HEK293 (cell line): ENCODE measurements at regions not wholly inside any gene's neighbourhood (a gene's known extent, or its start where the extent isn't known, plus 50 kb on each side); places are given as distances from the start of the nearest gene placed in this dataset.

Experiments
- CTCF ChIA-PET: fragments of 350-600 bp; formaldehyde crosslinking; extraction: SDS; loops from one replicate; lab custom pipeline; 2021; ENCODE audit warnings: antibody characterized with exemption; lab: Yijun Ruan, JAX
- POLR2A ChIA-PET: fragments of 300-600 bp; formaldehyde crosslinking; extraction: SDS; loops from one replicate; lab custom pipeline; 2020; ENCODE audit warnings: antibody characterized with exemption, inconsistent platforms; lab: Yijun Ruan, JAX
- H3K27ac ChIP-seq: fragments of 200-500 bp; sonication (Bioruptor generic); 2 replicates; pipeline ENCODE4 v1.5.1; 2014; ENCODE audit warnings: low read depth, low read length, control low read depth, inconsistent platforms; ENCODE audit errors: extremely low read depth
- H3K36me3 ChIP-seq, 2 experiments: fragments of 200-500 bp in 1 of 2; sonication (Bioruptor generic) in 1 of 2; 1 replicate in 1 of 2; 2 replicates in 1 of 2; pipeline ENCODE4 v1.5.1; 2014 to 2017; ENCODE audit warnings: inconsistent platforms in 2 of 2, low read length in 2 of 2; ENCODE audit not compliant: control insufficient read depth in 2 of 2, insufficient read depth in 1 of 2
- H3K4me1 ChIP-seq: fragments of 200-500 bp; sonication (Bioruptor generic); 2 replicates; pipeline ENCODE4 v1.5.1; 2014; ENCODE audit warnings: mild to moderate bottlenecking, low read length, inconsistent platforms; ENCODE audit not compliant: control insufficient read depth, insufficient read depth
- H3K4me3 ChIP-seq: 2 replicates; pipeline ENCODE4 v1.5.1; 2011; ENCODE audit warnings: low read depth, mild to moderate bottlenecking, control low read depth, low read length, moderate library complexity
- H3K9me3 ChIP-seq: fragments of 200-500 bp; sonication (Bioruptor generic); 2 replicates; pipeline ENCODE4 v1.5.1; 2014; ENCODE audit warnings: low read depth, low read length, inconsistent platforms; ENCODE audit not compliant: control insufficient read depth, insufficient read depth
- GLI4 ChIP-seq: fragments of 450-650 bp; formaldehyde crosslinking; IDR thresholded peaks from 2 replicates; pipeline ENCODE4 v1.5.1; 2016; ENCODE audit warnings: missing biosample characterization, missing genetic modification characterization
- OSR2 ChIP-seq: fragments of 450-650 bp; formaldehyde crosslinking; IDR thresholded peaks from 2 replicates; pipeline ENCODE4 v1.5.1; 2016; ENCODE audit warnings: missing biosample characterization, missing genetic modification characterization
- REPIN1 ChIP-seq: fragments of 450-650 bp; formaldehyde crosslinking; IDR thresholded peaks from 2 replicates; pipeline ENCODE4 v1.5.1; 2017; ENCODE audit warnings: missing biosample characterization, missing genetic modification characterization, low read depth
- ZBTB20 ChIP-seq: fragments of 450-650 bp; formaldehyde crosslinking; IDR thresholded peaks from 2 replicates; pipeline ENCODE4 v1.5.1; 2016; ENCODE audit warnings: missing biosample characterization, missing genetic modification characterization
- ZEB2 ChIP-seq: fragments of 450-650 bp; formaldehyde crosslinking; IDR thresholded peaks from 2 replicates; pipeline ENCODE4 v1.5.1; 2016; ENCODE audit warnings: missing biosample characterization, missing genetic modification characterization
- ZFP3 ChIP-seq: fragments of 450-650 bp; formaldehyde crosslinking; IDR thresholded peaks from 2 replicates; pipeline ENCODE4 v1.5.1; 2016; ENCODE audit warnings: low read depth, missing biosample characterization, missing genetic modification characterization
- ZNF140 ChIP-seq: fragments of 450-650 bp; formaldehyde crosslinking; IDR thresholded peaks from 2 replicates; pipeline ENCODE4 v1.5.1; 2016; ENCODE audit warnings: missing biosample characterization, missing genetic modification characterization
- ZNF155 ChIP-seq: fragments of 450-650 bp; formaldehyde crosslinking; IDR thresholded peaks from 2 replicates; pipeline ENCODE4 v1.5.1; 2016; ENCODE audit warnings: missing biosample characterization, missing genetic modification characterization
- ZNF174 ChIP-seq: fragments of 450-650 bp; formaldehyde crosslinking; IDR thresholded peaks from 2 replicates; pipeline ENCODE4 v1.5.0; 2017; ENCODE audit warnings: missing biosample characterization, mild to moderate bottlenecking, missing genetic modification characterization
- ZNF175 ChIP-seq: fragments of 450-650 bp; formaldehyde crosslinking; IDR thresholded peaks from 2 replicates; pipeline ENCODE4 v1.5.1; 2016; ENCODE audit warnings: missing biosample characterization, missing genetic modification characterization
- ZNF19 ChIP-seq: fragments of 450-650 bp; formaldehyde crosslinking; IDR thresholded peaks from 2 replicates; pipeline ENCODE4; 2016; ENCODE audit warnings: missing biosample characterization, missing genetic modification characterization, low read depth
- ZNF223 ChIP-seq: fragments of 450-650 bp; formaldehyde crosslinking; IDR thresholded peaks from 2 replicates; pipeline ENCODE4 v1.5.1; 2016; ENCODE audit warnings: missing biosample characterization, missing genetic modification characterization
- ZNF311 ChIP-seq: fragments of 450-650 bp; formaldehyde crosslinking; IDR thresholded peaks from 2 replicates; pipeline ENCODE4 v1.5.1; 2017; ENCODE audit warnings: missing biosample characterization, missing genetic modification characterization, borderline replicate concordance
- ZNF341 ChIP-seq: fragments of 450-650 bp; formaldehyde crosslinking; IDR thresholded peaks from 2 replicates; pipeline ENCODE4; 2016; ENCODE audit warnings: low read depth, missing biosample characterization, missing genetic modification characterization
- ZNF426 ChIP-seq: fragments of 450-650 bp; formaldehyde crosslinking; IDR thresholded peaks from 2 replicates; pipeline ENCODE4 v1.5.1; 2017; ENCODE audit warnings: missing biosample characterization, missing genetic modification characterization, mild to moderate bottlenecking, inconsistent platforms, moderate library complexity
- ZNF501 ChIP-seq: fragments of 450-650 bp; formaldehyde crosslinking; IDR thresholded peaks from 2 replicates; pipeline ENCODE4 v1.5.1; 2016; ENCODE audit warnings: missing biosample characterization, missing genetic modification characterization
- ZNF555 ChIP-seq: fragments of 450-650 bp; formaldehyde crosslinking; conservative IDR thresholded peaks from 2 replicates; pipeline ENCODE4 v1.5.1; 2017; ENCODE audit warnings: missing biosample characterization, mild to moderate bottlenecking, missing genetic modification characterization, inconsistent platforms
- ZNF624 ChIP-seq: fragments of 450-650 bp; formaldehyde crosslinking; IDR thresholded peaks from 2 replicates; pipeline ENCODE4 v1.5.1; 2017; ENCODE audit warnings: missing biosample characterization, missing genetic modification characterization
- ZNF658 ChIP-seq: fragments of 450-650 bp; formaldehyde crosslinking; IDR thresholded peaks from 2 replicates; pipeline ENCODE4; 2016; ENCODE audit warnings: missing biosample characterization, missing genetic modification characterization
- ZNF677 ChIP-seq: fragments of 450-650 bp; IDR thresholded peaks from 2 replicates; pipeline ENCODE4 v1.5.0; 2018; ENCODE audit warnings: missing biosample characterization, mild to moderate bottlenecking, missing genetic modification characterization, moderate library complexity
- ZNF768 ChIP-seq: fragments of 450-650 bp; formaldehyde crosslinking; IDR thresholded peaks from 2 replicates; pipeline ENCODE4 v1.5.1; 2018; ENCODE audit warnings: missing biosample characterization, mild to moderate bottlenecking, missing genetic modification characterization
- ZNF791 ChIP-seq: fragments of 450-650 bp; formaldehyde crosslinking; IDR thresholded peaks from 2 replicates; pipeline ENCODE4 v1.5.1; 2016; ENCODE audit warnings: missing biosample characterization, missing genetic modification characterization
- ZNF792 ChIP-seq: fragments of 450-650 bp; formaldehyde crosslinking; IDR thresholded peaks from 2 replicates; pipeline ENCODE4 v1.5.1; 2016; ENCODE audit warnings: missing biosample characterization, missing genetic modification characterization
- ZNF843 ChIP-seq: fragments of 450-650 bp; formaldehyde crosslinking; IDR thresholded peaks from 2 replicates; pipeline ENCODE4 v1.5.1; 2016; ENCODE audit warnings: missing biosample characterization, missing genetic modification characterization
- ZSCAN16 ChIP-seq: fragments of 450-650 bp; formaldehyde crosslinking; IDR thresholded peaks from 2 replicates; pipeline ENCODE4 v1.5.1; 2016; ENCODE audit warnings: missing biosample characterization, missing genetic modification characterization
- TF ChIP-seq, protein P1 (sequence below): fragments of 450-650 bp; formaldehyde crosslinking; optimal IDR thresholded peaks from 2 replicates; pipeline ENCODE3; 2016; ENCODE audit warnings: missing biosample characterization, mild to moderate bottlenecking, missing genetic modification characterization
- TF ChIP-seq, protein P2 (sequence below): fragments of 450-650 bp; formaldehyde crosslinking; IDR thresholded peaks from 2 replicates; pipeline ENCODE4 v1.5.1; 2016; ENCODE audit warnings: missing biosample characterization, missing genetic modification characterization, low read depth
- TF ChIP-seq, protein P3 (sequence below): fragments of 450-650 bp; formaldehyde crosslinking; IDR thresholded peaks from 2 replicates; pipeline ENCODE4 v1.5.1; 2016; ENCODE audit warnings: missing biosample characterization, missing genetic modification characterization
- TF ChIP-seq, protein P4 (sequence below): fragments of 450-650 bp; formaldehyde crosslinking; IDR thresholded peaks from 2 replicates; pipeline ENCODE4 v1.5.1; 2016; ENCODE audit warnings: missing biosample characterization, missing genetic modification characterization

DNA sequence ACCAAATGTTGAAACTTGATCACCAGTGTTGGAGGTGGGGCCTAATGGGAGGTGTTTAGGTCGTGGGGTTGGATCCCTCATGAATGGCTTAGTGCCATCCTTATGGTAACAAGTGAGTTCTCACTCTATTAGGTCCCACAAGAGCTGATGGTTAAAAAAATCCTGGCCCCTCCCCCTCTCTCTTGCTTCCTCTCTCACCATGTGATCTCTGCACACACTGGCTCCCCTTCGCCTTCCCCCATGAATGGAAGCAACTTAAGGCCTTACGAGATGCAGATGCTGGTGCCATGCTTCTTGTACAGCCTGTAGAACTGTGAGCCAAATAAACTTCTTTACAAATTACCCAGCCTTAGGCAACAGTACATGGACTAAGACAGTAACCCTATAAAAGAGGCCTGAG lies 62.7 kb downstream of the PPP1R3C start:
- ChIA-PET POLR2A (no interaction called here), CTCF (interaction anchor here (0.6 kb wide), 1 partner anchor 118 kb away, joined by 3 read pairs; no protein-coding TSS in a partner anchor)
- no peak overlapping the region for H3K27ac ChIP-seq
- no peaks in the 10 kb centered on the region for H3K4me1 ChIP-seq
- H3K36me3 ChIP-seq = no peaks in the 10 kb centered on the region
- H3K9me3 ChIP-seq = no peaks in the 10 kb centered on the region
- H3K4me3 ChIP-seq = no peak overlapping the region
- no peak for TF ChIP-seq ZNF501
- TF ChIP-seq GLI4 = no peak
- TF ChIP-seq ZNF624 (tag by site-specific recombination) = no peak
- TF ChIP-seq, protein P1, sequence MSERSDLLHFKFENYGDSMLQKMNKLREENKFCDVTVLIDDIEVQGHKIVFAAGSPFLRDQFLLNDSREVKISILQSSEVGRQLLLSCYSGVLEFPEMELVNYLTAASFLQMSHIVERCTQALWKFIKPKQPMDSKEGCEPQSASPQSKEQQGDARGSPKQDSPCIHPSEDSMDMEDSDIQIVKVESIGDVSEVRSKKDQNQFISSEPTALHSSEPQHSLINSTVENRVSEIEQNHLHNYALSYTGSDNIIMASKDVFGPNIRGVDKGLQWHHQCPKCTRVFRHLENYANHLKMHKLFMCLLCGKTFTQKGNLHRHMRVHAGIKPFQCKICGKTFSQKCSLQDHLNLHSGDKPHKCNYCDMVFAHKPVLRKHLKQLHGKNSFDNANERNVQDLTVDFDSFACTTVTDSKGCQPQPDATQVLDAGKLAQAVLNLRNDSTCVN (tag by site-specific recombination) = no peak
- TF ChIP-seq ZNF140 (tag by site-specific recombination) = no peak
- no peak for TF ChIP-seq ZNF223 (tag by site-specific recombination)
- TF ChIP-seq ZNF174 (tag by site-specific recombination) = no peak
- no peak for TF ChIP-seq ZNF791

DNA sequence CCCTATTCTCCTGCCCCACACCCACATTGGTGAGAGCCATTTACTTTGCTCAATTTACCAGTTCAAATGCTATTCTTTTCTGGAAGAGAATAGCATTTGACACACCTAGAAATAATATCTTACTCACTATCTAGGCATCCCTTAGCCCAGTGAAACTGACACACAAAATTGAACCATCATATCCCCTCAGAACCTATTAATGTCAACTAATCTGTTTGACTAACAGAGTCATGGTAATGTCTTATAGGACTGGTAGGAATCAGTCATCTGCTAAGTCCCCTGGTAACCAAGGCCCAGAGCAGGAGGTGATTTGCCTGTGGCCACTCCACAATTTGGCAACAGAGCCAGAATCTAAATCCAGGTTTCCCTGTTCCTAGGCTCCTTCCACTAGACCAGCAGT lies 63.3 kb downstream of the PPP1R3C start:
- no peaks in the 10 kb centered on the region for H3K36me3 ChIP-seq
- TF ChIP-seq, protein P2, sequence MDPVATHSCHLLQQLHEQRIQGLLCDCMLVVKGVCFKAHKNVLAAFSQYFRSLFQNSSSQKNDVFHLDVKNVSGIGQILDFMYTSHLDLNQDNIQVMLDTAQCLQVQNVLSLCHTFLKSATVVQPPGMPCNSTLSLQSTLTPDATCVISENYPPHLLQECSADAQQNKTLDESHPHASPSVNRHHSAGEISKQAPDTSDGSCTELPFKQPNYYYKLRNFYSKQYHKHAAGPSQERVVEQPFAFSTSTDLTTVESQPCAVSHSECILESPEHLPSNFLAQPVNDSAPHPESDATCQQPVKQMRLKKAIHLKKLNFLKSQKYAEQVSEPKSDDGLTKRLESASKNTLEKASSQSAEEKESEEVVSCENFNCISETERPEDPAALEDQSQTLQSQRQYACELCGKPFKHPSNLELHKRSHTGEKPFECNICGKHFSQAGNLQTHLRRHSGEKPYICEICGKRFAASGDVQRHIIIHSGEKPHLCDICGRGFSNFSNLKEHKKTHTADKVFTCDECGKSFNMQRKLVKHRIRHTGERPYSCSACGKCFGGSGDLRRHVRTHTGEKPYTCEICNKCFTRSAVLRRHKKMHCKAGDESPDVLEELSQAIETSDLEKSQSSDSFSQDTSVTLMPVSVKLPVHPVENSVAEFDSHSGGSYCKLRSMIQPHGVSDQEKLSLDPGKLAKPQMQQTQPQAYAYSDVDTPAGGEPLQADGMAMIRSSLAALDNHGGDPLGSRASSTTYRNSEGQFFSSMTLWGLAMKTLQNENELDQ = no peak
- TF ChIP-seq ZNF843 (tag by site-specific recombination) = no peak
- TF ChIP-seq ZNF19 (tag by site-specific recombination) = no peak
- no peak for TF ChIP-seq ZNF658 (tag by site-specific recombination)
- no peak for TF ChIP-seq ZFP3 (tag by site-specific recombination)
- TF ChIP-seq ZNF426 = no peak
- ChIA-PET CTCF (interaction anchor here (0.6 to 0.9 kb wide), 2 partner anchors 19 to 118 kb away, joined by 3 to 4 read pairs; no protein-coding TSS in a partner anchor), POLR2A (no interaction called here)
- H3K9me3 ChIP-seq = no peaks in the 10 kb centered on the region
- H3K4me3 ChIP-seq = no peak overlapping the region
- H3K4me1 ChIP-seq = no peaks in the 10 kb centered on the region
- no peak overlapping the region for H3K27ac ChIP-seq

DNA sequence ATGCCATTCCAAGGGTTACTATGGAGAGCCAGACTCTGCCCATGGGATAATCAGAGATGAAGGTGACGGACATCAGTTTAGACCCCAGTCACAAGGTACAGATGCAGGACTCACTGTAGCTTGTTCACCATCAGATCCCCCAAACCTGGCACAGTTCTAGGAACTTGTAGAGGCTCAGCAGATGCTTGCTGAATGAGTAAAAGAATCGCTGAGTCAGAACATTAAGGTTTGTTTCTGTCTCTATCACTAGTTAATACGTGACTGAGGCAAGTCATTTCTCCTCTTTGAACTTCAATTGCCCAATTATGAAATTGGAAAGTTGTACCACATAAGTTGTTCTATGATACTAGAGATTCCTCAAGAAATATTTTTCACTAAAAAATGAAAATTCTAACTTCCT lies 65.1 kb downstream of the PPP1R3C start:
- no peak overlapping the region for H3K27ac ChIP-seq
- H3K4me1 ChIP-seq = no peaks in the 10 kb centered on the region
- POLR2A ChIA-PET = no interaction called here
- CTCF ChIA-PET = interaction anchor here (1.0 kb wide), 1 partner anchor 66 kb away, joined by 5 read pairs; no protein-coding TSS in a partner anchor
- H3K36me3 ChIP-seq = no peaks in the 10 kb centered on the region
- no peak overlapping the region for H3K4me3 ChIP-seq
- H3K9me3 ChIP-seq = no peaks in the 10 kb centered on the region
- TF ChIP-seq REPIN1 (tag by site-specific recombination) = no peak
- TF ChIP-seq OSR2 (tag by site-specific recombination) = no peak
- no peak for TF ChIP-seq ZEB2 (tag by site-specific recombination)
- TF ChIP-seq, protein P3, sequence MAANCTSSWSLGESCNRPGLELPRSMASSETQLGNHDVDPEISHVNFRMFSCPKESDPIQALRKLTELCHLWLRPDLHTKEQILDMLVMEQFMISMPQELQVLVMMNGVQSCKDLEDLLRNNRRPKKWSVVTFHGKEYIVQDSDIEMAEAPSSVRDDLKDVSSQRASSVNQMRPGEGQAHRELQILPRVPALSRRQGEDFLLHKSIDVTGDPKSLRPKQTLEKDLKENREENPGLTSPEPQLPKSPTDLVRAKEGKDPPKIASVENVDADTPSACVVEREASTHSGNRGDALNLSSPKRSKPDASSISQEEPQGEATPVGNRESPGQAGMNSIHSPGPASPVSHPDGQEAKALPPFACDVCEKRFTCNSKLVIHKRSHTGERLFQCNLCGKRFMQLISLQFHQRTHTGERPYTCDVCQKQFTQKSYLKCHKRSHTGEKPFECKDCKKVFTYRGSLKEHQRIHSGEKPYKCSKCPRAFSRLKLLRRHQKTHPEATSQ = no peak
- no peak for TF ChIP-seq ZNF677 (tag by site-specific recombination)
- TF ChIP-seq ZNF175 = no peak
- no peak for TF ChIP-seq ZNF768 (tag by site-specific recombination)
- TF ChIP-seq ZNF555 = no peak
- TF ChIP-seq ZNF341 (tag by site-specific recombination) = no peak
- no peak for TF ChIP-seq ZSCAN16 (tag by site-specific recombination)
- no peak for TF ChIP-seq ZBTB20 (tag by site-specific recombination)
- no peak for TF ChIP-seq ZNF792
- TF ChIP-seq, protein P4, sequence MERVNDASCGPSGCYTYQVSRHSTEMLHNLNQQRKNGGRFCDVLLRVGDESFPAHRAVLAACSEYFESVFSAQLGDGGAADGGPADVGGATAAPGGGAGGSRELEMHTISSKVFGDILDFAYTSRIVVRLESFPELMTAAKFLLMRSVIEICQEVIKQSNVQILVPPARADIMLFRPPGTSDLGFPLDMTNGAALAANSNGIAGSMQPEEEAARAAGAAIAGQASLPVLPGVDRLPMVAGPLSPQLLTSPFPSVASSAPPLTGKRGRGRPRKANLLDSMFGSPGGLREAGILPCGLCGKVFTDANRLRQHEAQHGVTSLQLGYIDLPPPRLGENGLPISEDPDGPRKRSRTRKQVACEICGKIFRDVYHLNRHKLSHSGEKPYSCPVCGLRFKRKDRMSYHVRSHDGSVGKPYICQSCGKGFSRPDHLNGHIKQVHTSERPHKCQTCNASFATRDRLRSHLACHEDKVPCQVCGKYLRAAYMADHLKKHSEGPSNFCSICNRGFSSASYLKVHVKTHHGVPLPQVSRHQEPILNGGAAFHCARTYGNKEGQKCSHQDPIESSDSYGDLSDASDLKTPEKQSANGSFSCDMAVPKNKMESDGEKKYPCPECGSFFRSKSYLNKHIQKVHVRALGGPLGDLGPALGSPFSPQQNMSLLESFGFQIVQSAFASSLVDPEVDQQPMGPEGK = no peak
- TF ChIP-seq ZNF311 (tag by site-specific recombination) = no peak
- TF ChIP-seq ZNF155 = no peak
